ENCODE measurements at regions not wholly inside any gene's neighbourhood (a gene's known extent, or its start where the extent isn't known, plus 50 kb on each side); places are given as distances from the start of the nearest gene placed in this dataset.

- H3K9me3 ChIP-seq (ENCODE audit: control insufficient read depth, low read length, poor library complexity, severe bottlenecking), result no peaks in the 10 kb centered on the region
- H3K27ac Mint-ChIP-seq, result no peak overlapping the region
- H3K4me3 Mint-ChIP-seq, result no peak overlapping the region
- ATAC-seq, result no peak
- DNase-seq, result no peak
- no peaks in the 10 kb centered on the region for H3K27me3 Mint-ChIP-seq
- no peaks in the 10 kb centered on the region for H3K36me3 Mint-ChIP-seq (ENCODE audit: low read depth)
- no peaks in the 10 kb centered on the region for H3K4me1 Mint-ChIP-seq
Observed at GRCh38 chr6:54624779-54625178, 221.8 kb upstream of the FAM83B start.

- Mint-ChIP-seq H3K27me3 (no peaks in the 10 kb centered on the region), H3K27ac (no peak overlapping the region), H3K36me3 (ENCODE audit: low read depth) (no peaks in the 10 kb centered on the region), H3K4me3 (no peak overlapping the region), H3K4me1 (no peaks in the 10 kb centered on the region)
- H3K9me3 ChIP-seq (ENCODE audit: control insufficient read depth, low read length, poor library complexity, severe bottlenecking), result no peaks in the 10 kb centered on the region
- ATAC-seq (no peak), DNase-seq (no peak)
Observed at GRCh38 chr6:54629131-54629530, 217.4 kb upstream of the FAM83B start.

GRCh38 chr6:54632984-54633565, 213.5 kb upstream of the FAM83B start:
- Mint-ChIP-seq H3K27ac (no peak overlapping the region), H3K4me3 (no peak overlapping the region), H3K27me3 (no peaks in the 10 kb centered on the region), H3K4me1 (no peaks in the 10 kb centered on the region), H3K36me3 (ENCODE audit: low read depth) (no peaks in the 10 kb centered on the region)
- no peaks in the 10 kb centered on the region for H3K9me3 ChIP-seq (ENCODE audit: control insufficient read depth, low read length, poor library complexity, severe bottlenecking)
- DNase-seq (no peak), ATAC-seq (no peak)

DNA sequence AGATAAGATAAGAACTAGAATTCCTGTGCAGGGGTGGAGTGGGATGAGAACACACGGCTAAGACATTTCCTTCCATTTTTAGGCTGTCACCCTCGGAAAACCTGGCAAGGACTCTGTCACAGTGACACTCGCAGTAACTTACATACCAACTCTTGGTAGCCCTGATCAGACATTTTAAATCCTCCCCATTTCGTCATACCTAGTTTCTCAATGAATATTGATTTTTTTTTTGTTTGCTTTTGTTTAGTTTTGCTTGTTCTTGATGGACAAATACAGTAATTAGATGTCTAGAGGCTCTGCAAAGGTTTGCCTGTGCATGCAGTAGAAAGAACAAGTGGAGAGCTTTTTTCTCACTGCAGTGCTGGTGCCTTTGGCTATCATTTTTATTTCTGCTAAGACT, 213.0 kb upstream of the FAM83B start:
- H3K4me3 Mint-ChIP-seq, result no peak overlapping the region
- H3K27ac Mint-ChIP-seq, result no peak overlapping the region
- H3K4me1 Mint-ChIP-seq, result no peaks in the 10 kb centered on the region
- H3K9me3 ChIP-seq (ENCODE audit: control insufficient read depth, low read length, poor library complexity, severe bottlenecking), result no peaks in the 10 kb centered on the region
- H3K36me3 Mint-ChIP-seq (ENCODE audit: low read depth), result no peaks in the 10 kb centered on the region
- DNase-seq (no peak), ATAC-seq (no peak)
- no peaks in the 10 kb centered on the region for H3K27me3 Mint-ChIP-seq

DNA sequence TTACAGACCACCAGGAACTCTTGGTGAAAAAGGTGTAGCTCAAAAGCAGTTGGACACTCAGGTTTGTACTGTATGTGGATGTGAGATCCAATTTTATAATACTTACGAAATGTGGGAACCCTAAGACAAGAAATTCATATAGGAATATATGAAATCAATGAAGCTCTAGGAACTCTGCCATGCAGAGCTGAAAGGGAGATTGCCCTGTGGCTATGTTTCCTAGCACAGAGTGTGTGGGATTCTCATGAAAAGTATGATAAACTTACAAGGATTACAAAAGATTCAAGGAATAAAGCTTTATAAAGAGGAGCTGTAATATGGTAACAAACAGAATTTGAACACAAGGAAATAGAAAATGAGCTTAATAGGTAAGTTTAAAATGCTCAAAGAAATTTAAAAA, 205.7 kb upstream of the FAM83B start:
- H3K4me3 Mint-ChIP-seq, result no peak overlapping the region
- no peaks in the 10 kb centered on the region for H3K36me3 Mint-ChIP-seq (ENCODE audit: low read depth)
- DNase-seq (no peak), ATAC-seq (no peak)
- no peaks in the 10 kb centered on the region for H3K4me1 Mint-ChIP-seq
- H3K27me3 Mint-ChIP-seq, result no peaks in the 10 kb centered on the region
- no peaks in the 10 kb centered on the region for H3K9me3 ChIP-seq (ENCODE audit: control insufficient read depth, low read length, poor library complexity, severe bottlenecking)
- H3K27ac Mint-ChIP-seq, result no peak overlapping the region

GRCh38 chr6:54646069-54646950, 200.3 kb upstream of the FAM83B start:
- Mint-ChIP-seq H3K27me3 (no peaks in the 10 kb centered on the region), H3K4me3 (no peak overlapping the region), H3K36me3 (ENCODE audit: low read depth) (no peaks in the 10 kb centered on the region), H3K4me1 (no peaks in the 10 kb centered on the region), H3K27ac (no peak overlapping the region)
- H3K9me3 ChIP-seq (ENCODE audit: control insufficient read depth, low read length, poor library complexity, severe bottlenecking), result no peaks in the 10 kb centered on the region
- DNase-seq, result no peak
- ATAC-seq, result no peak

DNA sequence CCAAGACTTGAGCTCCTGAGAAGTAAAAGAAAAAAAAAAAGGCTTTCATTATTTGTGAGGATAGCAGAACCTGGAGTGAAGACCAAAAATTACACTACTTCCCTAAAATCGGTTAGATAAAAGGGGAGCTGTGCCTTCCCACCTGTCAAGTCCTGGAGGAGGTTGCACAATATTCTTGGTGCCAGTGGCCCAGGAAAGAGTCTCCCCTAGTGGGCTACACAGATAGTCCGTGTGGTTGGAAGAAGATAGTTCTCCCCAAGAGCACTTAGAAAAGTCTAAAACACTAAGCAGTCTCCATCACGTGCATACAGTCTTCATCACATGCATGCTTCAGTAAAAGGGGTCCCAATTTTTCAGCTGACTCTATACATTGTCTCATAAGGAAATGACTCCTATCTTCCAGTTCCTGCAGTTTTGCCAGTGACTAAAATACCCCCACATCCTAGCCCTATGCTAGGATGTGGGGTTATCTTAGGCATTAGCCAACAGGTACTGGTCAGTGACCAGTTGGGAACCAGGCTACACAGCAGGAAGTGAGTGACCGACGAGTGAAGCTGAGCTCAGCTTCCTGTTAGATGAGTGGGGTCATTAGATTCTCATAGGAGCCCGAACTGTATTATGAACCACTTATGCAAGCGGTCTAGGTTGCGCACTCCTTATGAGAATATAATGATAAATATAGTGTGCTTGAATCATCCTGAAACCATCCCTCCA, 199.5 kb upstream of the FAM83B start:
- DNase-seq, result no peak
- no peaks in the 10 kb centered on the region for H3K36me3 Mint-ChIP-seq (ENCODE audit: low read depth)
- no peak overlapping the region for H3K27ac Mint-ChIP-seq
- H3K4me1 Mint-ChIP-seq, result no peaks in the 10 kb centered on the region
- H3K9me3 ChIP-seq (ENCODE audit: control insufficient read depth, low read length, poor library complexity, severe bottlenecking), result no peaks in the 10 kb centered on the region
- ATAC-seq, result no peak
- no peaks in the 10 kb centered on the region for H3K27me3 Mint-ChIP-seq
- H3K4me3 Mint-ChIP-seq, result no peak overlapping the region

GRCh38 chr6:54654381-54654780, 192.2 kb upstream of the FAM83B start:
- H3K4me3 Mint-ChIP-seq, result no peak overlapping the region
- H3K4me1 Mint-ChIP-seq, result no peaks in the 10 kb centered on the region
- H3K27me3 Mint-ChIP-seq, result no peaks in the 10 kb centered on the region
- no peak for DNase-seq
- ATAC-seq, result no peak
- no peaks in the 10 kb centered on the region for H3K9me3 ChIP-seq (ENCODE audit: control insufficient read depth, low read length, poor library complexity, severe bottlenecking)
- no peaks in the 10 kb centered on the region for H3K36me3 Mint-ChIP-seq (ENCODE audit: low read depth)
- H3K27ac Mint-ChIP-seq, result no peak overlapping the region

DNA sequence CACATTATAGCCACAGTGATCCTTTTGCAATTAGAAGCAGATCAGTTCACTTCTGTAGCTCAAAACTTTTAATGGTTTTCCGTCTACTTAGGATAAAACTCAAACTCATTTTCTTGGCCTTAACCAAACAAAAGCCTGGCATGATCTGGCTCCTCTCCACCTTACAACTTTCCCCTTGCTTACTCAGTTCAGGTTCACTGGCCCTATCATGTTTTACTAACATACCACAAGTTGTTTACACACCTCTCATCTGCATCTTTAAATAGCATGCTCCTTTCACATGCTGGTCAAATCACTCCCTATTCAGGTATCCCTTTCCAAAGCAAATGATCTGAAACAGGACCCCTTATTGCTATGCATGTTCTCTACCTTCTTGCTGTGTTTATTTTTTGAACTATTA, 191.4 kb upstream of the FAM83B start:
- H3K9me3 ChIP-seq (ENCODE audit: control insufficient read depth, low read length, poor library complexity, severe bottlenecking), result no peaks in the 10 kb centered on the region
- no peak for ATAC-seq
- DNase-seq, result no peak
- Mint-ChIP-seq H3K4me3 (no peak overlapping the region), H3K36me3 (ENCODE audit: low read depth) (no peaks in the 10 kb centered on the region), H3K4me1 (no peaks in the 10 kb centered on the region), H3K27me3 (no peaks in the 10 kb centered on the region), H3K27ac (no peak overlapping the region)

DNA sequence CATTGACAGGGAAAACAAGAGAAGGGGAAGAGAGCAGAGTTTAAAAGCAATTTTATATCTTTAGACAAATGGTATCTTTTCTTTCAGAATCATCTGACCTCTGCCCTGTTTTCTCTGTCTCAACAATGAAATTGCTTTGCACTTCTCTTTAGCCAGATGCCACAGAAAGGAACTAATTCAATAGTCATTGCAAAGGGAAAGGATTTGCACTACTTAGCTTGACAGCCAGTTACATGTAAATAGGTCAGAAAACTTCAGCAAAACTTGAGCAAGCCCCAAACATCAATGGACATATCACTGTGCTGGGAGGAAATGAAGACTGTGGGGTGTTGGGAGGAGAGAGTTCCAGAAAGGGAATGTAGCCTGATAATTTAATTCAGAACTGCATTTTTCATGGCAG, 181.3 kb upstream of the FAM83B start:
- ATAC-seq, result no peak
- Mint-ChIP-seq H3K4me3 (no peak overlapping the region), H3K27me3 (no peaks in the 10 kb centered on the region)

GRCh38 chr6:54680531-54680930, 166.0 kb upstream of the FAM83B start:
- Mint-ChIP-seq H3K4me3 (no peak overlapping the region), H3K36me3 (ENCODE audit: low read depth) (no peaks in the 10 kb centered on the region), H3K27ac (no peak overlapping the region), H3K27me3 (no peaks in the 10 kb centered on the region), H3K4me1 (no peaks in the 10 kb centered on the region)
- no peak for DNase-seq
- no peak for ATAC-seq
- no peaks in the 10 kb centered on the region for H3K9me3 ChIP-seq (ENCODE audit: control insufficient read depth, low read length, poor library complexity, severe bottlenecking)

More for the DNA sequence above, 181.3 kb upstream of the FAM83B start:
- DNase-seq, result no peak
- no peaks in the 10 kb centered on the region for H3K9me3 ChIP-seq (ENCODE audit: control insufficient read depth, low read length, poor library complexity, severe bottlenecking)
- Mint-ChIP-seq H3K4me1 (no peaks in the 10 kb centered on the region), H3K36me3 (ENCODE audit: low read depth) (no peaks in the 10 kb centered on the region), H3K27ac (no peak overlapping the region)

DNA sequence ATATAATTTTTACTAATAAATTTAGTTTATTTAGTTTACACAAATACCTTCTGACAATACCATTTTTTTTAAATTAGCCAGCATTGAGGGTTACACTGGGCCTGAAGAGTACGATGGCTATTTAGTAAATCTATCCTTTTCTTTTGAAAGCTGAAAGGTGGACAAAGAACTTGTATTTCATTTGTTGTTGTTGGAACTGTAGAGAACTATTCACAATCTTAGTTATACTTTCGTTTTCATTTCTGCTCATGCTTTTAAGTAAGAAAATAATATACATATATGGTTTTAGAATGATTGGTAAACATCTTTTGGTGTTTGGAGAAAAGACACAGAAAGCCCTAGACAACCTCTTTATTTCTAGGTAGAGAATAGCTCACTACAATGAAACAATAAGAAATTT, 165.3 kb upstream of the FAM83B start:
- H3K4me3 Mint-ChIP-seq, result no peak overlapping the region
- H3K9me3 ChIP-seq (ENCODE audit: control insufficient read depth, low read length, poor library complexity, severe bottlenecking), result no peaks in the 10 kb centered on the region
- ATAC-seq (no peak), DNase-seq (no peak)
- no peaks in the 10 kb centered on the region for H3K36me3 Mint-ChIP-seq (ENCODE audit: low read depth)
- no peaks in the 10 kb centered on the region for H3K4me1 Mint-ChIP-seq
- no peak overlapping the region for H3K27ac Mint-ChIP-seq
- no peaks in the 10 kb centered on the region for H3K27me3 Mint-ChIP-seq

DNA sequence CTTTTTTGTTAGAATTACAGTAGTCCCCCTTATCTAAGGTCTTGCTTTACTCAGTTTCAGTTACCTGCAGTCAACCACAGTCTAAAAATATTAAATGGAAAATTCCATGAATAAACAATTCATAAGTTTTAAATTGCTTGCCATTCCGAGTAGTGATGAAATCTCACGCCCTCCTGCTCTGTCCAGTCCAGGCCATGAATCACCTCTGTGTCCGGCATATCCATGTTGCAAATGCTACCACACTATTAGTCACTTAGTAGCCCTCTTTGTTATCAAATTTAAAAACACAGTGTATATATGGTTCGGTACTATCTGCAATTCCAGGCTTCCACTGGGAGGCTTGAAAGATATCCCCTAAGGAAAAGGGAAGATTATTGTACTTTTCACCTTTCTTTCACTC, 164.6 kb upstream of the FAM83B start:
- H3K27ac Mint-ChIP-seq, result no peak overlapping the region
- no peaks in the 10 kb centered on the region for H3K9me3 ChIP-seq (ENCODE audit: control insufficient read depth, low read length, poor library complexity, severe bottlenecking)
- H3K4me3 Mint-ChIP-seq, result no peak overlapping the region
- no peak for DNase-seq
- no peaks in the 10 kb centered on the region for H3K4me1 Mint-ChIP-seq
- H3K36me3 Mint-ChIP-seq (ENCODE audit: low read depth), result no peaks in the 10 kb centered on the region
- no peaks in the 10 kb centered on the region for H3K27me3 Mint-ChIP-seq
- ATAC-seq, result no peak

Measured in T-helper 17 cell (primary cell).